HFFc6 (cell line): ENCODE measurements at regions not wholly inside any gene's neighbourhood (a gene's known extent, or its start where the extent isn't known, plus 50 kb on each side); places are given as distances from the start of the nearest gene placed in this dataset.

Experiments
- DNase-seq: peaks from one replicate; pipeline ENCODE4 v3.0.0-alpha.2; 2018
- H3K27ac Mint-ChIP-seq: 2 replicates; pipeline ENCODE4 v1.8.0; 2020; ENCODE audit warnings: mild to moderate bottlenecking, mixed read lengths
- H3K27me3 Mint-ChIP-seq: 2 replicates; pipeline ENCODE4 v1.8.0; 2021; ENCODE audit warnings: mild to moderate bottlenecking, moderate library complexity, mixed read lengths; ENCODE audit not compliant: insufficient read depth
- H3K36me3 Mint-ChIP-seq: 2 replicates; pipeline ENCODE4 v1.8.0; 2021; ENCODE audit warnings: low read depth, mixed read lengths
- H3K4me1 Mint-ChIP-seq: 2 replicates; pipeline ENCODE4 v1.8.0; 2020; ENCODE audit warnings: low read depth, mixed read lengths
- H3K4me3 Mint-ChIP-seq: 2 replicates; pipeline ENCODE4 v1.8.0; 2020; ENCODE audit warnings: mild to moderate bottlenecking, moderate library complexity, mixed read lengths
- H3K9me3 Mint-ChIP-seq: 2 replicates; pipeline ENCODE4 v1.8.0; 2020; ENCODE audit warnings: mild to moderate bottlenecking, mixed read lengths
- TF ChIP-seq, protein P1 (sequence below): fragments of 200-600 bp; sonication (generic); IDR thresholded peaks from 2 replicates; pipeline ENCODE4 v1.5.0; 2021; ENCODE audit warnings: antibody characterized with exemption, mild to moderate bottlenecking

DNA sequence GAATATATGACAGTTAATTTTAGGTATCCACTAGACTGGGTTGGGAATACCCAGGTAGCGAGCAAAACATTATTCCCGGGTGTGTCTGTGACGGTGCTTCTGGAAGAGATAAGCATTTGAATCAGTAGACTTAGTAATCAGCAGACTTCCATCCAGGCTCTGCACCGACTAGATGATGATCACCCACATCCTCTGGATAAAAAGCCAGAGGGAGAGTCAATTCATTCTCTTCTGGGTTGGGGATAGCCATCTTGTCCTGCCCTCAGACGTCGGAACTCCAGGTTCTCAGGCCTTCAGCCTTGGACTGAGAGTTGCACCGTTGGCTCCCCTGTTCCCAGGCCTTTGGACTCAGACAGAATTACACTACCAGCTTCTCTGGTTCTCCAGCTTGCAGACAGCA, 168.0 kb downstream of the PHLDA1 start:
- Mint-ChIP-seq H3K9me3 (no peaks in the 10 kb centered on the region), H3K4me1 (peaks cover 53% of the 10 kb centered on the region), H3K27me3 (no peaks in the 10 kb centered on the region; the same call in 1 of the 2 replicates), H3K4me3 (peak overlapping the region; percentile 48; the same call in 1 of the 2 replicates), H3K27ac (peak overlapping the region; percentile 96), H3K36me3 (no peaks in the 10 kb centered on the region)
- DNase-seq, result peak; percentile 18
- TF ChIP-seq, protein P1, sequence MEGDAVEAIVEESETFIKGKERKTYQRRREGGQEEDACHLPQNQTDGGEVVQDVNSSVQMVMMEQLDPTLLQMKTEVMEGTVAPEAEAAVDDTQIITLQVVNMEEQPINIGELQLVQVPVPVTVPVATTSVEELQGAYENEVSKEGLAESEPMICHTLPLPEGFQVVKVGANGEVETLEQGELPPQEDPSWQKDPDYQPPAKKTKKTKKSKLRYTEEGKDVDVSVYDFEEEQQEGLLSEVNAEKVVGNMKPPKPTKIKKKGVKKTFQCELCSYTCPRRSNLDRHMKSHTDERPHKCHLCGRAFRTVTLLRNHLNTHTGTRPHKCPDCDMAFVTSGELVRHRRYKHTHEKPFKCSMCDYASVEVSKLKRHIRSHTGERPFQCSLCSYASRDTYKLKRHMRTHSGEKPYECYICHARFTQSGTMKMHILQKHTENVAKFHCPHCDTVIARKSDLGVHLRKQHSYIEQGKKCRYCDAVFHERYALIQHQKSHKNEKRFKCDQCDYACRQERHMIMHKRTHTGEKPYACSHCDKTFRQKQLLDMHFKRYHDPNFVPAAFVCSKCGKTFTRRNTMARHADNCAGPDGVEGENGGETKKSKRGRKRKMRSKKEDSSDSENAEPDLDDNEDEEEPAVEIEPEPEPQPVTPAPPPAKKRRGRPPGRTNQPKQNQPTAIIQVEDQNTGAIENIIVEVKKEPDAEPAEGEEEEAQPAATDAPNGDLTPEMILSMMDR, result no peak

DNA sequence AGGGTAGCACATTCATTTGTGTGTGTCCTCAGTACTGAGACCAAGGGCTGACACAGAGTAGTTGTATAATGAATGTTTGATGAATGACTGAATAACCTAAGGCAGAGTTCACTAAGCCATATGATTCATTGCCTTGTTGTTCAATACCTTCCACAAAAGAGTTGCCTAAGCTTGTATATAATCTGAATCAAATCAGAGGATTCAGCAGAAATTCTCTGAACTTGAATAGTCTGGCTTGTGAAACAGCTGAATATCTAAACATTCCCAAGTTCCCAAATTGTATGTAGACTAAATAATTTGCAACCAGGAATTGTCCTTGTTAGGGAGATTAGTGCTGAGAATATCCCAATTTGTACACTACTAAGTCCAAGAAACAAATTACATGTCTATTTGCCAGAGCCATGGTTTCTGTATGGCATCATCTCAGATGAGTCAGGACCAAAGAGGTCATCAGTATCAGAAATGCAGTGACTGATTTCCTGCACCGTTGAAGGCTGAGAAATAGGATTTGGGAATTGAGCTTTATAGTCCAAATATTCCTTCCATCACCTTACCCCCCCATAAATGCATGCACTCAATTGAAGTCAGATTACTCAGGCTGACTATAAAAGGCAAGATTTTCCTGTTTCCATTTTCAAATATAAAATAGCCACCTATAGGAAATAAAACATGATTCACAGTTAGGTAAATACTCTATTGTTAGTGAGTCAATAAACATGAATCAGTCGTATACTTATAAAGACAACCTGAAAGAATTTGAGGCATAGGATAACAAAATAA, 168.7 kb downstream of the PHLDA1 start:
- DNase-seq, result peak; percentile 78
- no peaks in the 10 kb centered on the region for H3K9me3 Mint-ChIP-seq
- H3K27ac Mint-ChIP-seq, result peak overlapping the region; percentile 96
- no peaks in the 10 kb centered on the region; the same call in 1 of the 2 replicates for H3K27me3 Mint-ChIP-seq
- H3K4me1 Mint-ChIP-seq, result peaks cover 53% of the 10 kb centered on the region
- peak overlapping the region; percentile 48 for H3K4me3 Mint-ChIP-seq
- no peaks in the 10 kb centered on the region for H3K36me3 Mint-ChIP-seq
- TF ChIP-seq, protein P1, result no peak

DNA sequence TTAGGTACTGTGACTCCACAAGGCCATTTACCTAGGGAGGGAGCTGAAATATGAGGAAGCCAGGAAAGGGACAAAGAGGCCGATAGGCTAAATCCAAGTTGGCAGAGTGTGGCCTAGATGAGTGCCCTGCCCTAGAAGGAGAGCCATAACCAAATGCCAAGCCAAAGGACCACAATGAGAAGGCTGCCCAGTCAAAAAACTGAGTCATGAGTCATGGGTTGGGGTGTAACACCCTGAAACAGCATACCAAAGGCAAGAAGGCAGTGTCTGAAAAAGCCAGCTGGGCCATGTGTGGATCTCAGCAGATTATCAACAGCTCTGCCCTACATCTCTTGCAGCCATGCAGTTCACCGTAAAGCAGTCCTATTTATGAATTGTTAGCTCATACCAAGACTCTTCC, 171.7 kb downstream of the PHLDA1 start:
- H3K9me3 Mint-ChIP-seq, result no peaks in the 10 kb centered on the region
- H3K36me3 Mint-ChIP-seq, result no peaks in the 10 kb centered on the region
- H3K4me3 Mint-ChIP-seq, result no peak overlapping the region
- peaks cover 58% of the 10 kb centered on the region for H3K4me1 Mint-ChIP-seq
- H3K27me3 Mint-ChIP-seq, result no peaks in the 10 kb centered on the region
- H3K27ac Mint-ChIP-seq, result no peak overlapping the region
- TF ChIP-seq, protein P1, result no peak
- DNase-seq, result no peak

DNA sequence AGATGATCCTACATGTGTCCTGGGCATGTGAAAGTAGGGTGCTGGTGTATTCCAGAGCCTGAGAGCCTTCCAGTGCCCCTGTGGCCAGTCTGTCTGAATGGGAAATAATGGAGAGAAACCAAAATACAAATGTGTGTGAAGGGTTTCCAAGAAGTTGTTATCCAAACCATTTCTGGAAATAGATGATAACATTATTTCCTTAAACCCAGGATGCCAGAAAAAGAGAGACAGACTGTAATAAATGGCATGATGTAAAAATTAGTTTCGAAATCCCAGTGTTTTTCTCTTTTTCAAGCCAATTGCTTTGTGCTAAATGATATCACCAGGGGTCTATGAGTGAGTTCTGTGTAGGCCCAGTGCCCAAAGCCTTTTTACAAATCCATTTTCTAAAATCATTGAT, 175.3 kb downstream of the PHLDA1 start:
- H3K4me1 Mint-ChIP-seq, result peaks cover 55% of the 10 kb centered on the region
- H3K4me3 Mint-ChIP-seq, result no peak overlapping the region
- H3K36me3 Mint-ChIP-seq, result no peaks in the 10 kb centered on the region
- H3K9me3 Mint-ChIP-seq, result no peaks in the 10 kb centered on the region
- no peak for DNase-seq
- no peaks in the 10 kb centered on the region; the same call in 1 of the 2 replicates for H3K27me3 Mint-ChIP-seq
- TF ChIP-seq, protein P1, result no peak
- H3K27ac Mint-ChIP-seq, result no peak overlapping the region

DNA sequence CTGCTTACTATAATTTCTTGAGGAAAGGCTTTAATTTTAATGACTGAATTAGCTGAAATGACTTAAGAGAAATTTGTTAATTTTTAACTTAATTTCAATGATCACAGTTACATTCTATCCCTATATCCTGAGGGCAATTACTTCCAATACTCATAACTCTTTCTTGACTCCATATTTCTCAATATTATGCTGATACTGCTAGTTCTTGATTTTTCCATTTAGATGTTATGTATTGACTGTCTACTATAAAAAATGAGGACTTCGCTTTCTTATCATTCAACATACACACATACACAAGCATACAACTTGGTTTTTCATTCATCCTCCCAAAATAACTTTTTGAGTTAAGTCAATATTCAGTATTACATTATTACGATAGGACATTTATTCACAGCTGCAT, 176.2 kb downstream of the PHLDA1 start:
- no peaks in the 10 kb centered on the region for H3K9me3 Mint-ChIP-seq
- H3K27ac Mint-ChIP-seq, result peak overlapping the region; percentile 67
- peaks cover 62% of the 10 kb centered on the region for H3K4me1 Mint-ChIP-seq
- H3K36me3 Mint-ChIP-seq, result no peaks in the 10 kb centered on the region
- H3K27me3 Mint-ChIP-seq, result no peaks in the 10 kb centered on the region; the same call in 1 of the 2 replicates
- DNase-seq, result no peak
- TF ChIP-seq, protein P1, result no peak
- no peak overlapping the region for H3K4me3 Mint-ChIP-seq
